Stimulated activated memory B cell treated with anti-CD40 and anti-IgM and Interleukin-4, amounts not matched to agents 10 μg/mL and 1 μg/mL and 100 μg/mL, for 72 hours (primary cell): ENCODE measurements at regions not wholly inside any gene's neighbourhood (a gene's known extent, or its start where the extent isn't known, plus 50 kb on each side); places are given as distances from the start of the nearest gene placed in this dataset.
"Not testable (repeated sequence)": the region's sequence is repeated elsewhere in the genome, so short reads cannot be mapped to it uniquely, and the experiment has no call there.

Experiments used
- ATAC-seq: fragments of 150-1000 bp; cut with Tn5 transposase; 2 replicates; pipeline ENCODE4 v1.10.0; 2021
- H3K27ac Mint-ChIP-seq: one replicate; pipeline ENCODE4 v1.8.0; 2022; ENCODE audit warnings: mild to moderate bottlenecking, mixed read lengths
- H3K27me3 Mint-ChIP-seq: one replicate; pipeline ENCODE4 v1.8.0; 2022; ENCODE audit warnings: mixed read lengths
- H3K36me3 Mint-ChIP-seq: one replicate; pipeline ENCODE4 v1.8.0; 2022; ENCODE audit warnings: mixed read lengths
- H3K4me1 Mint-ChIP-seq: one replicate; pipeline ENCODE4 v1.8.0; 2022; ENCODE audit warnings: mixed read lengths
- H3K4me3 Mint-ChIP-seq: one replicate; pipeline ENCODE4 v1.8.0; 2022; ENCODE audit warnings: mild to moderate bottlenecking, moderate library complexity, mixed read lengths
- H3K9me3 Mint-ChIP-seq: one replicate; pipeline ENCODE4 v1.8.0; 2022; ENCODE audit warnings: mixed read lengths

GRCh38 chr4:63123441-63123840, 1285.8 kb downstream of the TECRL start:
- H3K36me3 Mint-ChIP-seq: no peaks in the 10 kb centered on the region
- no peak for ATAC-seq

DNA sequence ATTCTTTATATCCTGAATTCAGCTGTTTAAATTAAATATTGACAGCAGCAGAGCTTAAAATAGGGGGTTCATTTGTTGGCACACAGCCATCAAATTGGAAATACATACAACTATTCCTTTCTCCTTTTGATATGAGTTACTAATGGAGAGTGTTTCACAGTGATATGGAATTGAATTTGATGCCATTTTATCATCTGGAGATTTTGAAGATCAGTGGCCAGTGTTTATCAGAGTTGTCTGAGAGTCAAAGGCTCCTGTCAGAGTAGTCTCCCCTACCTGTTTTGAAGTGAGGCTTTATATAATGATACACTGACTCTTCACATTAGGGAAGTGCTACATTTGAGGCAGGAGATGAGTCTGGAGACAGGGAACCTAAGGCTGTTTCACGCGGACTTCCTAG, 1286.3 kb downstream of the TECRL start:
- Mint-ChIP-seq H3K27me3 (no peaks in the 10 kb centered on the region), H3K36me3 (no peaks in the 10 kb centered on the region)

More at GRCh38 chr4:63123441-63123840, 1285.8 kb downstream of the TECRL start:
- Mint-ChIP-seq H3K27ac (no peak overlapping the region), H3K27me3 (no peaks in the 10 kb centered on the region), H3K4me1 (no peaks in the 10 kb centered on the region), H3K9me3 (no peaks in the 10 kb centered on the region), H3K4me3 (no peak overlapping the region)

DNA sequence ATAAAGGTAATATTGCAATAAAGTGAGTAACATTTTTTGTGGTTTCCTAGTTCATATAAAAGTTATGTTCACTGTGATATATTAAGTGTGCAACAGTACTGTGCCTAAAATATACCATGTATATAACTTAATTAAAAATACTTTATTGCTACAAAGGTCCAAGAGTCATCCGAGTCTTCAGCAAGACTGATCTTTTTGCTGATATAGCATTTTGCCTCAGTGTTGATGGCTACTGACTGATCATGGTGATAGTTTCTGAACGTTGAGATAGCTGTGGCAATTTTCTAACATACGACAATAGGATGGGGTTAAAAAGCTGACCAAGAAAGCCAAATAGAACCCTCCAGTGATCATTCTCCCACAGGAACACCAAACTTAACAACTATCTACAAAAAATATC, 1302.7 kb downstream of the TECRL start:
- Mint-ChIP-seq H3K9me3 (peaks cover 10% of the 10 kb centered on the region), H3K4me1 (no peaks in the 10 kb centered on the region), H3K36me3 (no peaks in the 10 kb centered on the region), H3K27me3 (no peaks in the 10 kb centered on the region), H3K4me3 (no peak overlapping the region), H3K27ac (no peak overlapping the region)
- ATAC-seq: no peak

More for the DNA sequence above, 1286.3 kb downstream of the TECRL start:
- no peak overlapping the region for H3K4me3 Mint-ChIP-seq
- no peaks in the 10 kb centered on the region for H3K4me1 Mint-ChIP-seq
- ATAC-seq: no peak
- H3K27ac Mint-ChIP-seq: no peak overlapping the region
- H3K9me3 Mint-ChIP-seq: no peaks in the 10 kb centered on the region

DNA sequence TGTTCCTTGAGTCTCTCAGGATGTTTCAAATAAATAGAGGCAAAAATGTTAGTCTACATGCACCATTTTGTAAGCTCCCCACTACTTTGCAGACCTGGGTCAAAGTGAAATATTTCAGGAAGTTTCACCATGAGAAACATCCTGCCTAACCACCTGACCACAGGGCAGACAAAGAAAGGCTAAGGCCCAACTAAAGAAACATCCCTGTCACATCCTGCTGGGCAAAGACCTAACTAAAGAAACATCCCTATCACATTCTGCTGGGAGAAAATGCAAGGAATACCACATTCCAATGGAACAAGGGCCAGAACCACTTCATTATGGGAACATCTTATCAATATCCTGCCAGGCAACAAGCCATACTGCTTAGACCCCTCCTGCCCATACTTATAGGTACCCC, 1303.4 kb downstream of the TECRL start:
- Mint-ChIP-seq H3K4me3 (no peak overlapping the region), H3K27ac (no peak overlapping the region), H3K4me1 (no peaks in the 10 kb centered on the region), H3K36me3 (no peaks in the 10 kb centered on the region), H3K27me3 (no peaks in the 10 kb centered on the region), H3K9me3 (peaks cover 10% of the 10 kb centered on the region)
- ATAC-seq: no peak

- H3K4me1 Mint-ChIP-seq: no peaks in the 10 kb centered on the region
- H3K4me3 Mint-ChIP-seq: no peak overlapping the region
- no peaks in the 10 kb centered on the region for H3K27me3 Mint-ChIP-seq
- no peak overlapping the region for H3K27ac Mint-ChIP-seq
- no peak for ATAC-seq
- H3K36me3 Mint-ChIP-seq: no peaks in the 10 kb centered on the region
- H3K9me3 Mint-ChIP-seq: peaks cover 3% of the 10 kb centered on the region
These were observed 1318.6 kb downstream of the TECRL start for GRCh38 chr4:63090641-63091040.

GRCh38 chr4:63085091-63085490, 1324.2 kb downstream of the TECRL start:
- H3K9me3 Mint-ChIP-seq: peaks cover 9% of the 10 kb centered on the region
- H3K27me3 Mint-ChIP-seq: no peaks in the 10 kb centered on the region
- H3K27ac Mint-ChIP-seq: no peak overlapping the region
- ATAC-seq: no peak
- H3K4me1 Mint-ChIP-seq: no peaks in the 10 kb centered on the region
- H3K4me3 Mint-ChIP-seq: no peak overlapping the region
- no peaks in the 10 kb centered on the region for H3K36me3 Mint-ChIP-seq

DNA sequence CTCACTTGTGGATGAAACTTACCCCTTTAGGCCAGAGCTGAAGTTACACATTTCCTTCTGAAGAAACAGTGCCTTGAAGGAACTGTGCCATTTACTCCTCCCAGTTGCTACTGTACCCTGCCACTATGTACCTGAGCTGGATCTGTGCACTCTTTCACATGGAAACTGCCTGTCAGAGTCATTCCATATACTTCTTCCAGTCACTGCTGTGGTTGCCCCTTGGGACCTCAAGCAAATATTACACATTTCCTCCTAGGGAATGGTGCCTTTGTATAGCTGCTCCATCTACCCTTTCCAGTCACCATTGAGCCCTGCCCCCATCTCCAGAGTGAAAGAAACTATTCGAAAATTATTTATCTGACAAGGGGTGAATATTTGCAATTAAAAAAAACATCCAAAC, 1328.3 kb downstream of the TECRL start:
- no peaks in the 10 kb centered on the region for H3K27me3 Mint-ChIP-seq
- no peak for ATAC-seq
- H3K9me3 Mint-ChIP-seq: peaks cover 11% of the 10 kb centered on the region
- H3K4me3 Mint-ChIP-seq: no peak overlapping the region
- H3K36me3 Mint-ChIP-seq: no peaks in the 10 kb centered on the region
- no peaks in the 10 kb centered on the region for H3K4me1 Mint-ChIP-seq
- H3K27ac Mint-ChIP-seq: no peak overlapping the region

DNA sequence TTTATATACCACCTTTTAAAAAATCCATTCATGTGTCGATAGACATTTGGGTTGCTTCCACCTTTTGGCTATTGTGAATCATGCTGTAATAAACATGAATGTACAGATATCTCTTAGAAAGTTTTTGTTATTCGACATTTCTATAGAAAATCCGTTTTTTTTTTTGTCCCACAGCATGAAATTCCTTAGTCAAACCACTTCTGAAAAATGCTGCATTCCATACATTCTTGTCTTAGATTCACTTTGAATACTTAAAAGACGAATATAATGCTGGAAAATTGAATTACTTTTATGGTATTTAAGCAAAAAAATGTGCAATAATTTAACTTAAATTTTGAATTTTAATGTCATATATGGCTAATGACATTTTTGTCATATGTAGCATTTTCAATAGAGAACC, 1345.5 kb downstream of the TECRL start:
- Mint-ChIP-seq H3K4me1 (no peaks in the 10 kb centered on the region), H3K36me3 (no peaks in the 10 kb centered on the region), H3K27ac (no peak overlapping the region), H3K9me3 (peaks cover 15% of the 10 kb centered on the region), H3K27me3 (no peaks in the 10 kb centered on the region), H3K4me3 (no peak overlapping the region)
- ATAC-seq: no peak

GRCh38 chr4:63062891-63063290, 1346.4 kb downstream of the TECRL start:
- H3K36me3 Mint-ChIP-seq, H3K4me3 Mint-ChIP-seq, H3K4me1 Mint-ChIP-seq, H3K27me3 Mint-ChIP-seq, ATAC-seq, H3K27ac Mint-ChIP-seq: not testable (repeated sequence)
- peaks cover 14% of the 10 kb centered on the region for H3K9me3 Mint-ChIP-seq

- no peak for ATAC-seq
These were observed 1359.5 kb downstream of the TECRL start for GRCh38 chr4:63049726-63050125.

DNA sequence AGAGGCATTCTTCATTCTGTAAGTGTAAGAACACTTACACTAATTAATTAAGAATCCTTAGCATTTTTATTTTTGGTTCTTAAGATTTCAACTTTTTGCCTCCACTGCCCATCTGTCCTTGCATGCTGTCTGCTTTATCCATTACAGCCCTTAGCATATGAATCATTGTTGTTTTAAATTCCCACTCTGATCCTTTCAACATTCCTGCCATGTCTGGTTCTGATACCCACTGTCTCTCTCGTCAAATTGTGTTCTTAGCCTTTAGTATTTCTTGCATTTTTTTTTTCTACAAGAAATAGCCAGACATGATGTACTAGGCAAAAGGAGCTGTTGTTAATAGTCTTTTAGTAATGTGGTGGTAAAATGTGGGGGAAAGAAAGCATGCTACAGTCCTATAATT, 1360.0 kb downstream of the TECRL start:
- no peak overlapping the region for H3K4me3 Mint-ChIP-seq
- ATAC-seq: no peak
- H3K4me1 Mint-ChIP-seq: no peaks in the 10 kb centered on the region
- no peak overlapping the region for H3K27ac Mint-ChIP-seq
- H3K36me3 Mint-ChIP-seq: no peaks in the 10 kb centered on the region
- peaks cover 3% of the 10 kb centered on the region for H3K9me3 Mint-ChIP-seq
- H3K27me3 Mint-ChIP-seq: no peaks in the 10 kb centered on the region

More at GRCh38 chr4:63049726-63050125, 1359.5 kb downstream of the TECRL start:
- Mint-ChIP-seq H3K4me1 (no peaks in the 10 kb centered on the region), H3K4me3 (no peak overlapping the region), H3K36me3 (no peaks in the 10 kb centered on the region), H3K27me3 (no peaks in the 10 kb centered on the region), H3K9me3 (peaks cover 3% of the 10 kb centered on the region), H3K27ac (no peak overlapping the region)

- H3K4me3 Mint-ChIP-seq: no peak overlapping the region
- no peaks in the 10 kb centered on the region for H3K36me3 Mint-ChIP-seq
- no peaks in the 10 kb centered on the region for H3K4me1 Mint-ChIP-seq
- peaks cover 8% of the 10 kb centered on the region for H3K9me3 Mint-ChIP-seq
- no peak for ATAC-seq
- no peak overlapping the region for H3K27ac Mint-ChIP-seq
- no peaks in the 10 kb centered on the region for H3K27me3 Mint-ChIP-seq
These were observed 1372.9 kb downstream of the TECRL start for GRCh38 chr4:63036159-63036866.

- ATAC-seq: no peak
- H3K27ac Mint-ChIP-seq: no peak overlapping the region
- peaks cover 8% of the 10 kb centered on the region for H3K9me3 Mint-ChIP-seq
These were observed 1379.9 kb downstream of the TECRL start for GRCh38 chr4:63029380-63029779.

DNA sequence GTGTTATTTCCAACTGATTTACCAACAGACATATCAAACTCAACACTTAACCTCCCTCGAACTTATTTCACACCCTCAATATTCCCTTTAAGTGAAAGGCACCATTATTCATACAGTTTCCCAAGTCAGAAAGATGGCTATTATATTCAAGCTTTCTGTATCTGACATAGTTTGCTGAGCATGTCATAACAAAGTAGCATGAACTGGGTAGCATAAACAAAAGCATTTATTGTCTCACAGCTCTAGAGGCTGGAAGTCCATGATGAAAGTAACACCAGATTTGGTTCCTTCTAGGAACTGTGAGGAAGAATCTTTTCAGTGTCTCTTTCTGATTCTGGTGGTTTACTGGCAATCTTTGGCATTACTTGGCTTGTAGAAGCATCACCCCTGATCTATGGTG, 1388.6 kb downstream of the TECRL start:
- Mint-ChIP-seq H3K36me3 (no peaks in the 10 kb centered on the region), H3K4me1 (no peaks in the 10 kb centered on the region)
- ATAC-seq: no peak

More at GRCh38 chr4:63029380-63029779, 1379.9 kb downstream of the TECRL start:
- no peaks in the 10 kb centered on the region for H3K27me3 Mint-ChIP-seq
- no peaks in the 10 kb centered on the region for H3K36me3 Mint-ChIP-seq
- no peak overlapping the region for H3K4me3 Mint-ChIP-seq
- H3K4me1 Mint-ChIP-seq: no peaks in the 10 kb centered on the region

GRCh38 chr4:63017300-63017699, 1392.0 kb downstream of the TECRL start:
- no peaks in the 10 kb centered on the region for H3K4me1 Mint-ChIP-seq
- H3K27ac Mint-ChIP-seq: no peak overlapping the region
- H3K9me3 Mint-ChIP-seq: peaks cover 3% of the 10 kb centered on the region
- H3K4me3 Mint-ChIP-seq: no peak overlapping the region
- ATAC-seq: no peak
- no peaks in the 10 kb centered on the region for H3K27me3 Mint-ChIP-seq
- H3K36me3 Mint-ChIP-seq: no peaks in the 10 kb centered on the region

More for the DNA sequence above, 1388.6 kb downstream of the TECRL start:
- no peak overlapping the region for H3K4me3 Mint-ChIP-seq
- H3K9me3 Mint-ChIP-seq: peaks cover 3% of the 10 kb centered on the region
- no peaks in the 10 kb centered on the region for H3K27me3 Mint-ChIP-seq
- H3K27ac Mint-ChIP-seq: no peak overlapping the region

GRCh38 chr4:62970846-62971245, 1438.4 kb downstream of the TECRL start:
- H3K9me3 Mint-ChIP-seq: peaks cover under 1% of the 10 kb centered on the region
- ATAC-seq: no peak
- no peaks in the 10 kb centered on the region for H3K4me1 Mint-ChIP-seq
- H3K27ac Mint-ChIP-seq: no peak overlapping the region
- H3K36me3 Mint-ChIP-seq: no peaks in the 10 kb centered on the region
- no peak overlapping the region for H3K4me3 Mint-ChIP-seq
- no peaks in the 10 kb centered on the region for H3K27me3 Mint-ChIP-seq
